ENCODE measurements at regions not wholly inside any gene's neighbourhood (a gene's known extent, or its start where the extent isn't known, plus 50 kb on each side); places are given as distances from the start of the nearest gene placed in this dataset.
"Not testable (repeated sequence)": the region's sequence is repeated elsewhere in the genome, so short reads cannot be mapped to it uniquely, and the experiment has no call there.

DNA sequence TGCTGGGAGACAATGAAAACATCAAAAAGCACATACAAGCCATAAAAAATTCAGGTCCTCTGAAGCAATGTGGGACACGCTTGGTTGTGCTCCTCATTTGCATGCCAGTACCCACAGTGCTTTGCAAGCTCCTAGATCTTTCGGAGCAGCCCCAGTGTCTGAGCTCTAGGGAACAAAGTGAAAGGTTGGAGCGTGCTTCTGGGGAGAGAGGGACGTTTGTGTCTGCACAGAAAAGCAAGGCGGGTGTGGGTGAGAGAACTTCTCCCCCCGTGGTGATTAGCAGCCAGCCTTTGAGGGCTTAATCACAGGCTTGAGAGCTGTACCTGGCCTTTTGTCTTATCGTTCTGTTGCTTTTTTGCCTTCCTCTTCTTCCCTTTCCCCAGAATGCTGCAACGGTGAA is 76.7 kb upstream of the HABP2 start:
- no peaks in the 10 kb centered on the region for H3K36me3 Mint-ChIP-seq (ENCODE audit: insufficient read depth)
- DNase-seq = no peak
- no peak for ATAC-seq
- H3K4me1 Mint-ChIP-seq (ENCODE audit: low read depth) = no peaks in the 10 kb centered on the region
- H3K27me3 Mint-ChIP-seq (ENCODE audit: low read depth) = peaks cover 1% of the 10 kb centered on the region
- no peak overlapping the region for H3K4me3 Mint-ChIP-seq
- H3K9me3 Mint-ChIP-seq = peaks cover 16% of the 10 kb centered on the region

DNA sequence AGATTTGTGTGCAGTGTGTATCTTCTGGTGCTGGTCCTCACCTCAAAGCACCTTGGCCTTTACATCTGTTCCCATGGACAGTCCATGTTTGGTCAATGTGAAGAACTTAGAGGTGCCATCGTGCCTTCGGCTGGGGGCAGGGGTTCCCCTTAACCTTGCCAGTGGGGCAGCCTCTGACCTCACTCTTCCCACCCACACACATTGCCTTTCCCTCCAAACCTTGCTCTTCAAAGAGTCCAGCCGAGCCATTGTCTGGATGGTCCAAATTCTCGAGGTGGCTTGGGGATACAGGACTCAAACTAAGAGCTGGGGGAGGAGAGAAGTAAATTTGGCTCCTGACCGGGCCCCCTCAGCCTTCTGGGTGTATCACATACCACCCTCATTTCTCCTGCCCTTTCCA is 76.2 kb upstream of the HABP2 start:
- peaks cover 1% of the 10 kb centered on the region for H3K27me3 Mint-ChIP-seq (ENCODE audit: low read depth)
- DNase-seq = no peak
- no peaks in the 10 kb centered on the region for H3K4me1 Mint-ChIP-seq (ENCODE audit: low read depth)
- H3K9me3 Mint-ChIP-seq = peaks cover 17% of the 10 kb centered on the region
- H3K36me3 Mint-ChIP-seq (ENCODE audit: insufficient read depth) = no peaks in the 10 kb centered on the region
- no peak for ATAC-seq
- no peak overlapping the region for H3K4me3 Mint-ChIP-seq

DNA sequence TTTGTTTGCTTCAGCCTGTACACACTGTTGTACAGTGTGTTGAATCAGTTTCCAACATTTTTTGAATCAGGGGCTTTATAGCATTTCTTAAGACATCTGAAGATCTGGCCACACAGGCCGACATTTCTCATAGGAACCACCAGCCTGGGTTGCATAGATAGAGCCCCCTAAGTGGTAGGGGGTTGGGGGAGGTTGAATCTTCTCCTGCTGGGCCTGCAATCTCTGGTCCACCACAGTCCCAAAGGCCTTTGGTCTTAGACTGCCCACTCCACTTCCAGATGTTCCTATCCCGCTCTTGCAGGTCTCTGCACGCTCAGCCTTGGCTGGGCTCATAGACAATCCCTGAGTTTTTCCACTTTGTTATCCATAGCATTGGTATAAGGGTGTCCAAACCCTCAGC is 75.4 kb upstream of the HABP2 start:
- Mint-ChIP-seq H3K4me3 (no peak overlapping the region), H3K36me3 (ENCODE audit: insufficient read depth) (no peaks in the 10 kb centered on the region), H3K9me3 (peaks cover 17% of the 10 kb centered on the region), H3K27me3 (ENCODE audit: low read depth) (peaks cover 1% of the 10 kb centered on the region), H3K4me1 (ENCODE audit: low read depth) (no peaks in the 10 kb centered on the region)
- ATAC-seq = no peak
- DNase-seq = no peak

DNA sequence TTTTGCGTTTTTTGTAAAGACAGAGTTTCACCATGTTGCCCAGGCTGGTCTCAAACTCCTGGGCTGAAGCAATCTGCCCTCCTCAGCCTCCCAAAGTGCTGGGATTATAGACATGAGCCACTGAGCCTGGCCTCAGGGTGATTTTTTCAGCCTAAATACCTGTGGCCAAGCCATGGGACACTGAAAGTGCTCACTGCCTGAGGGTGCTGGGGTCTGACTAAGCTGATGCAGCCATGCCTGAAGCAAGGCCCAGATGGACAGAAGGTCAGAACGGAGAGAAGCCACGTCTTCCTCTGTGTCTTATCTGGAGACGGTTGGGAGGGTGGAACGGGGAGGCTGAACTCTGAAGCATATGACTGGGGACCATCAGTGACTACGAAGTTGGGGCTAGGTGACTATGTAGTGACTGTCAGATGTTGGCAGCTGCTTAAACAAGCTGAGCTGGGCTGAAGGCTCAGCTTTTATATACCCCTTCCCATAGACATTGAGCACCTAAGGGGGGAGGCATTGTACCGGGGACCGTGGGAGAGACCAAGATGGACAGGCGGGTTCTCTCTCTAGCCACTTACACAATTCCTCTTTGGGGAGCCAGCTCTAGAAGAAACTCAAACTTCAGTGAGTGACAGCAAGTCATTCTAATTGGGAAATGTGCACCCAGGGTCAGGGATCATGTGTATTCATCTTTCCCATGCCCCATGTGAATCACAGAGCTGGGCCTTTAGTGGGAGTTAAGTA is 73.3 kb upstream of the HABP2 start:
- no peak for DNase-seq
- Mint-ChIP-seq H3K36me3 (ENCODE audit: insufficient read depth) (no peaks in the 10 kb centered on the region), H3K4me3 (no peak overlapping the region), H3K9me3 (peaks cover 17% of the 10 kb centered on the region), H3K4me1 (ENCODE audit: low read depth) (no peaks in the 10 kb centered on the region), H3K27me3 (ENCODE audit: low read depth) (peaks cover 1% of the 10 kb centered on the region)
- no peak for ATAC-seq

DNA sequence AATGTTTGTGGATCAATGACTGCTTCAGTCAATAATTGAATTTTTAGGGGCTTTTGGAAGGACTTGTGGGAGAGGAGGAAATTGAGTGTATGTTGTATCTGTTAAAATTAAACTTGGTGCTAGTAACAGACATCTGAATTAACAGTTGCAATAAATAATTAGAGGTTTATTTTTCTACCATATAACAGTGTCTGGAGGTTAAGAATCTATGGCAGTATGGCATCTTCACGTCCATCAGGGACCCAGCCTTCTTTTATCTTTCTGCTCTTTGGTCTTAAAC is 72.8 kb upstream of the HABP2 start:
- no peak overlapping the region for H3K4me3 Mint-ChIP-seq
- no peaks in the 10 kb centered on the region for H3K36me3 Mint-ChIP-seq (ENCODE audit: insufficient read depth)
- peaks cover 17% of the 10 kb centered on the region for H3K9me3 Mint-ChIP-seq
- H3K27me3 Mint-ChIP-seq (ENCODE audit: low read depth) = peaks cover 1% of the 10 kb centered on the region
- DNase-seq = no peak
- ATAC-seq = no peak
- H3K4me1 Mint-ChIP-seq (ENCODE audit: low read depth) = no peaks in the 10 kb centered on the region

DNA sequence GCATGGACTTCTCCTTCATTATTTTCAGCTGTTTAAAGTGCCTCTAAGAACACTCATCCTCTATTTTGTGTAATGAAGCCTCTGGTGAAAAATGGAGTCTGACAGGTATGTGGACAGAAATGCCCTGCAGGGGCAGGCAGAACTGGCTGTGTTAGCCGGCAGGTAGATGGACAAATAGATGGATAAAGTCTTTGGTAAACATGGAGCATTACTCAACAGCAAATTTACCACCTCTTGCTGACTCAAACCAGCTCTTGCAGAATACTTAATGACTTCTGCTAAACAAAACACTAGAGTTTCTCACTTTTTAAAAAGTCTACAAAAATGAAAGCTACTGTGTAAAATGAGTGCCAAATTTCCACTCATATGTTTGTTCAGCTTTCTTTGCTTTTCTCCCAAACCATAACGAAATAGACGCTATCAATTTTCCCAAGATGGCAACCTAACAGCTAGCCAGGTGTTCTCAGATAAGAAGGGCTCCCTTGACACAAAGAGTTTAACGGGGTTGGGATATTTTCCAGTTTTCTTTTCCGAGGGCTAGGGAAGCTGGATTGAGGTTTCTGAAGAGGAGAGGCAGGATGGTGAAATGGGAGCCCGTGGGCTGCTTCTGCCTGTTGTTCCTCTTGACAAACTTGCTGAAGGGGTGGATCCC is 71.9 kb upstream of the HABP2 start:
- Mint-ChIP-seq H3K27me3 (ENCODE audit: low read depth) (no peaks in the 10 kb centered on the region), H3K36me3 (ENCODE audit: insufficient read depth) (no peaks in the 10 kb centered on the region), H3K4me1 (ENCODE audit: low read depth) (no peaks in the 10 kb centered on the region), H3K4me3 (no peak overlapping the region), H3K9me3 (peaks cover 17% of the 10 kb centered on the region)
- no peak for DNase-seq
- no peak for ATAC-seq

DNA sequence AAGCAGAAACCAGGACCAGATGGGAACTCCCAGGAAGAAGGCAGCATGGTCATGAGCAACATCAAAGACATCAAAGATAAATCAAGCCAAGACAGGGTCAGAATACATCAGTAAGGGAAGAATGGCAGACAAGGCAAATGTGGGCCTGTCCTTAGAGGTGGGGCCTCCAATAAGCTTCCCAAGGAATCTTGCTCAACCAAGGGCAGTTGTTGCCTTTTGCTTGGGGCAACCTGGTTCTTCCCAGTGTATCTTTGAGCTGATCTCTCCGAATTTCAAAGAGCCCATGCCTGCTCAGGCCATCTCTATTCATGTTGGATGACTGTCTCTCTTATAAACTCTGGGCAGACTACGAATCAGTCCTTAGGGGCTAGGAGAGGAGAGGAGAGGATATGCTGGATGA is 68.4 kb upstream of the HABP2 start:
- no peak overlapping the region for H3K4me3 Mint-ChIP-seq
- H3K4me1 Mint-ChIP-seq (ENCODE audit: low read depth) = no peaks in the 10 kb centered on the region
- DNase-seq = no peak
- no peak for ATAC-seq
- H3K27me3 Mint-ChIP-seq (ENCODE audit: low read depth) = peaks cover 2% of the 10 kb centered on the region
- H3K9me3 Mint-ChIP-seq = peaks cover 16% of the 10 kb centered on the region
- H3K36me3 Mint-ChIP-seq (ENCODE audit: insufficient read depth) = no peaks in the 10 kb centered on the region

DNA sequence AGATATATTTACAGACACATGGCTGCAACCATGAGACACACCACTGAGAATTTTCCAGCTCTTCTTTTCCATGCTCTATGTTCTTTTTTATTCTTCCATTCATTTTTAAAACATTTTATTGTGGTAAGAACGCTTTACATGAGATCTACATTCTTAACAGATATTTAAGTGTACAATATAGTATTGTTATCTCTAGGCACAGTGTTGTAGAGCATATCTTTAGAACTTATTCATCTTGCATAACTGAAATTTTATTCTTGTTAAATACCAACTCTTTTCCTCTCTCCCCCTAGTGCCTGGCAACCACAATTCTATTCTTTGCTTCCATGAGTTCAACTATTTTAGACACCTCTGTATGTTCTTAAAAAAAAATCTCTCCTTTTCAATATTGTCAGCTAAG is 67.1 kb upstream of the HABP2 start:
- ATAC-seq = no peak
- H3K9me3 Mint-ChIP-seq = peaks cover 4% of the 10 kb centered on the region

DNA sequence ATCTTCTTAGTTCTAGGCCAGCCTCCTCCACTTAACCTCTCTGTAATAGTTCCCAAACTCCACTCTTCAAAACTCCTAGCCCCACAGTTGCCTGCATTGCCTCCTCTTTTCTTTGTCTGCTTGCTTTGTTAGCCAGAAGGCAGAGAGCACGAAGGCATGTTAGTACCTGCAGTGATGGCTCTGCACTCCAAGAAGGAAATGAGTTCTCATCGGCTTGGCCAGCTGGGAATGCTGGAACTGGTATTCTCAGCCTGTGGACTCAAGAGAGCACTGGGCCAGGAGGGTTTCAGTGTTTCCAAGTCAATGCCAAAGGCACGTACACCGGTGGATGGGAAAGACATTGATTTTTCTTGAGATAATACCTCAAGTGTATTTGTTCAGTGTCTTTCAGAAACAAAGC is 66.3 kb upstream of the HABP2 start:
- ATAC-seq (no peak), DNase-seq (no peak)
- Mint-ChIP-seq H3K4me3 (no peak overlapping the region), H3K9me3 (no peaks in the 10 kb centered on the region), H3K27me3 (ENCODE audit: low read depth) (peaks cover 2% of the 10 kb centered on the region), H3K4me1 (ENCODE audit: low read depth) (no peaks in the 10 kb centered on the region), H3K36me3 (ENCODE audit: insufficient read depth) (no peaks in the 10 kb centered on the region)

More for the DNA sequence above, 67.1 kb upstream of the HABP2 start:
- peaks cover 2% of the 10 kb centered on the region for H3K27me3 Mint-ChIP-seq (ENCODE audit: low read depth)
- no peaks in the 10 kb centered on the region for H3K36me3 Mint-ChIP-seq (ENCODE audit: insufficient read depth)
- no peak for DNase-seq
- no peaks in the 10 kb centered on the region for H3K4me1 Mint-ChIP-seq (ENCODE audit: low read depth)
- no peak overlapping the region for H3K4me3 Mint-ChIP-seq

DNA sequence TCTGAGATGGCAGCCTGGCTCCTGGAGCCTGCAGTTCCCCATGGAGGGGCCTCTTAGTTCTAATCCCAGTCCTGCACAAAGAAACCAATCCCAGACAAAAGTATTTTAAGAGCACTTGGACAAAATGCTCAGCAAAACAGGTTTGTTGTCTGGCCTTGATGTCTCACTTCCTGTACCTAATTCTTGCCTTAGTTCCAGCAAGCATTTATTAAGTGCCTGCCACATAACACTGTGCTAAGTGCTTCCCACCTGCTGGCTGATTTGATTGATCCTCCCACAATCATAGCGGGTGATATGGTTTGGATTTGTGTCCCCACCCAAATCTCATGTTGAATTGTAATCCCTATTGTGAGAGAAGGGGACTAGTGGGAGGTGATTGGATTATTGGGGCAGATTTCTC is 65.7 kb upstream of the HABP2 start:
- Mint-ChIP-seq H3K4me1 (ENCODE audit: low read depth) (no peaks in the 10 kb centered on the region), H3K4me3 (no peak overlapping the region), H3K9me3 (no peaks in the 10 kb centered on the region), H3K27me3 (ENCODE audit: low read depth) (peaks cover 2% of the 10 kb centered on the region), H3K36me3 (ENCODE audit: insufficient read depth) (no peaks in the 10 kb centered on the region)
- no peak for ATAC-seq
- no peak for DNase-seq

DNA sequence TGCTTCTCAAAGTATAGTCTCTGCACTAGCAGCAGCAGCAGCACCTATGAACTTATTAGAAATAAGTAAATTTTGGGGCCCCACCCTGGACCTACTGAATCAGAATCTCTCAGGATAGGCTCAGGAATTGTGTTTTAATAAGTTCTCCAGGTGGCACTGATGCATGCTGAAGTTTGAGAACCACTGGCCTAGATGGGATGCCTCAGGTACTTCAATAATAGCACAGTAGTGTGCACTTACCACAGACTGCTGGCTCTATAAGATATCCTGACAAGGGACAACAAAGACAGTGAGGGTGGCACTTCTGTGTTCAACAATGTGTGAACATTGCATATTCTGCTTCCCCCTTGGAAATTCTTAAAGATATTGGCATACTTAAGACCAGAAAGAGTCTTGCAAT is 64.7 kb upstream of the HABP2 start:
- no peak for ATAC-seq
- H3K4me1 Mint-ChIP-seq (ENCODE audit: low read depth) = no peaks in the 10 kb centered on the region

DNA sequence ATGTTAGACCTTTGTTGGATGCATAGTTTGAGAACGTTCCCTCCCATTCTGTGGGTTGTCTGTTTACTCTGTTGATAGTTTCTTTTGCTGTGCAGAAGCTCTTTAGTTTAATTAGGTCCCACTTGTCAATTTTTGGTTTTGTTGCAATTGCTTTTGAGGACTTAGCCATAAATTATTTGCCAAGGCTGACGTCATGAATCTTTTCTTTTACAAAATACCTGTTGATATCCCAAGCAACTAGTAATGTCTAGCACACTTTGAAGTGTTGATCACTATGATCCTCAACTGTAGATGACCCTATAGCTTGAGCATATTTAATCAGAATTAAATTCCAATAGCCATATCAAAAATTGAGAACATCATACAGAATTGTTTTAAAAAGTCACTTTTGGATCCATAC is 63.3 kb upstream of the HABP2 start:
- H3K4me1 Mint-ChIP-seq (ENCODE audit: low read depth); H3K4me3 Mint-ChIP-seq; DNase-seq; H3K36me3 Mint-ChIP-seq (ENCODE audit: insufficient read depth); ATAC-seq; H3K9me3 Mint-ChIP-seq; H3K27me3 Mint-ChIP-seq (ENCODE audit: low read depth): not testable (repeated sequence)

More for the DNA sequence above, 64.7 kb upstream of the HABP2 start:
- Mint-ChIP-seq H3K27me3 (ENCODE audit: low read depth) (peaks cover 2% of the 10 kb centered on the region), H3K9me3 (no peaks in the 10 kb centered on the region), H3K4me3 (no peak overlapping the region), H3K36me3 (ENCODE audit: insufficient read depth) (no peaks in the 10 kb centered on the region)
- DNase-seq = no peak

DNA sequence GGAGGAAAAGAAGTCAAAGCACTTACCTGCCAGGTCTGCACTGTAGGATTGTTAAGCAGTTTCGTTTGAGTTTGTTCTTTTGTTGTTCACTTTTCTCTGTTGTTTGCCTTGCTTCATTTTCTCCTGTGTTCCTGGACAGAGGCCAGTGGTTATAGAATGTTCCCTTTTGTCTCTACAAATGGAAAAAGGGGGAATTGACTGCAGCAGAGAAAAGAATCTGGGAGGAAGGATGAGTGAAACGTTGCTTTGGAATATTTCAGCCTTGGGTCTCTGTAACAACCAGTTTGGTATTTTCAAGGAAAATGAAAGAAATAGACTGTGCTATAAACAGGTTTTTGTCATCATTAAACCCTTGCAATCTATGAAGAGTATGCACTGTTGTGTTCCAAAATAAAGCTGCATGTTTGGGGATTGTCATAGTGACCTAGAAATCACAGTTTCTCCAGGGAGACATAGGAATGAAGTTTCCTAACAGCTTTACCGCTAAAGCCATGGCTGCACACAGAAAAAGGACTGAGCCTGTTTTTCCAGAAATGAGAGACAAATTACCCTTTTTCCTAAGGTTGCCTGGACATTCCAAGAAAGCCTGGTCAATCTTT is 60.8 kb upstream of the HABP2 start:
- no peaks in the 10 kb centered on the region for H3K9me3 Mint-ChIP-seq
- ATAC-seq = no peak
- no peaks in the 10 kb centered on the region for H3K4me1 Mint-ChIP-seq (ENCODE audit: low read depth)
- no peak overlapping the region for H3K4me3 Mint-ChIP-seq
- no peaks in the 10 kb centered on the region for H3K36me3 Mint-ChIP-seq (ENCODE audit: insufficient read depth)
- peaks cover 5% of the 10 kb centered on the region for H3K27me3 Mint-ChIP-seq (ENCODE audit: low read depth)
- DNase-seq = no peak

DNA sequence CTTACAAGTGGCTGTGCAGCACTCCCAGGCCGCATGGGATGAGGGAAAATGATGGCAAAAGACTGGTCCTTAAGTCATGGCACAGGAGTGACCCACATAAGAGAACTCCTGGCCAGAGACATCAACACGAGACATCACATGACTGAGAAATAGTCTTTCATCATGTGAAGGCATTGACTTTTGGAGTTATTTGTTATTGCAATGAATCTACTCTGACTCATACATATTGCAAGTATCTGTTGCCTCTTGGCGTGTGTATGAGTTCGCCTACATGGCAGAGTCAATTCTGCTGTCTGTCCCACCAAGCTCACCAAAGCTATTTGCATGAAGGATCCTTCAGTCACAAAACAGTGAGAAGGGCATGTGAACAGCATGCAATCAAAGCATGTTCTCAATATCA is 59.7 kb upstream of the HABP2 start:
- H3K27me3 Mint-ChIP-seq (ENCODE audit: low read depth) = peaks cover 8% of the 10 kb centered on the region
- no peak overlapping the region for H3K4me3 Mint-ChIP-seq
- DNase-seq = no peak
- no peaks in the 10 kb centered on the region for H3K9me3 Mint-ChIP-seq
- ATAC-seq = no peak
- H3K36me3 Mint-ChIP-seq (ENCODE audit: insufficient read depth) = no peaks in the 10 kb centered on the region
- H3K4me1 Mint-ChIP-seq (ENCODE audit: low read depth) = no peaks in the 10 kb centered on the region

DNA sequence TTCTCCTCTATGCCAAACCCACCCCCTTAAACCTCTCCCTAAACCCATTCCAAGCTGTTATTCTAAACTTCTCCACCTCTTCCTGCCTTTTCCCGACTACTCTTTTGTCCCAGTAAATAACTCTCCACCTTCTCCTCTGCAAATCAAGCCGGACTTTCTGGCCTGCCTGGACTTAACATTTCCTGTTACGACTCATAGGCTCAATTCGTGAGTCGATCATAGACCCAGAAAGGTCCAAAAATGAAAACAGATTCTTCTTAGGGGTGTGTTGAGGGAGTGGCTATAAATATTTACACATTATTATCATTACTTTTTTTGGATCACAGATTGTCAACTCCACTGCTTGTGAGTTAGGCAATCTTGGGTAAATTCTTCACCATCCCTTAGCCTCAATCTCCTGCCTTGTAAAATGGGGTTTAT is 59.0 kb upstream of the HABP2 start:
- DNase-seq = no peak

More for the DNA sequence above, 59.0 kb upstream of the HABP2 start:
- no peaks in the 10 kb centered on the region for H3K36me3 Mint-ChIP-seq (ENCODE audit: insufficient read depth)
- peaks cover 12% of the 10 kb centered on the region for H3K27me3 Mint-ChIP-seq (ENCODE audit: low read depth)
- no peaks in the 10 kb centered on the region for H3K4me1 Mint-ChIP-seq (ENCODE audit: low read depth)
- H3K9me3 Mint-ChIP-seq = no peaks in the 10 kb centered on the region
- no peak overlapping the region for H3K4me3 Mint-ChIP-seq
- no peak for ATAC-seq

Measured in activated T-cell treated with anti-CD3 and anti-CD28 coated beads, Interleukin-2, amount 50 U/mL, for 4 hours (primary cell).